ENCODE measurements at regions not wholly inside any gene's neighbourhood (a gene's known extent, or its start where the extent isn't known, plus 50 kb on each side); places are given as distances from the start of the nearest gene placed in this dataset.

GRCh38 chr5:104001136-104001535 lies 438.5 kb upstream of the NUDT12 start (continued):
- no peak for TF ChIP-seq ZNF8 (CRISPR knock-in tag; IDR thresholded peaks at IDR 0.05)
- no peak for TF ChIP-seq TOX (CRISPR knock-in tag; IDR thresholded peaks at IDR 0.05; ENCODE audit: borderline replicate concordance)
- no peak for TF ChIP-seq PPARA (CRISPR knock-in tag; IDR thresholded peaks at IDR 0.05; ENCODE audit: borderline replicate concordance)
- no peak for TF ChIP-seq RARB (CRISPR knock-in tag; IDR thresholded peaks at IDR 0.05)
- no peak for TF ChIP-seq ZFP30 (CRISPR knock-in tag; IDR thresholded peaks at IDR 0.05)
- TF ChIP-seq BACH2 (CRISPR knock-in tag; IDR thresholded peaks at IDR 0.05; ENCODE audit: borderline replicate concordance) = no peak

DNA sequence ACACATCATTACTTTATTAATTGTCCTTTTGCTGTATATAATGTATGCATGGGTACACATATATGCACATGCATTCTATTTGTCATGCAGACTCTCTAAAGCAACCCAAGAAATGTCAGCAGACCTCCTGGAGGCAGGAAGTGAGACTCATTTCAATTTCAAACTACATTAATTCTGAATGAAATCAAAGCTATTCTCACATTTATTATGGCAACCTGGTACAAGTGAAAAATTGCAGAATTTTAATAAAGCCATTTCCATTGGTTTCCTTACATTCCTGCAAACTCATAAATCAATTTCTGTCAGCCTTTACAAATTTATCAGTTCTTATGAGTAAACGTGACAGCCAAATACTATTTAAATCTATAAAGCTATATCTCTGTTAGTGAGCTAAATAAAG lies 430.4 kb upstream of the NUDT12 start:
- no peak for ATAC-seq
- TF ChIP-seq TOX (CRISPR knock-in tag; IDR thresholded peaks at IDR 0.05; ENCODE audit: borderline replicate concordance) (no peak), TCF4 (CRISPR knock-in tag; IDR thresholded peaks at IDR 0.05; ENCODE audit: borderline replicate concordance) (no peak), SNAI2 (CRISPR knock-in tag; IDR thresholded peaks at IDR 0.05) (no peak)

GRCh38 chr5:103990064-103990463 lies 427.5 kb upstream of the NUDT12 start:
- no peak for TF ChIP-seq CREB5 (CRISPR knock-in tag; IDR thresholded peaks at IDR 0.05; ENCODE audit: low read depth)
- TF ChIP-seq SNAI2 (CRISPR knock-in tag; IDR thresholded peaks at IDR 0.05) = no peak
- no peak for TF ChIP-seq ESRRG (CRISPR knock-in tag; IDR thresholded peaks at IDR 0.05)
- no peak for TF ChIP-seq TCF4 (CRISPR knock-in tag; IDR thresholded peaks at IDR 0.05; ENCODE audit: borderline replicate concordance)
- no peak for TF ChIP-seq ISL1 (CRISPR knock-in tag; IDR thresholded peaks at IDR 0.05)
- TF ChIP-seq TOX (CRISPR knock-in tag; IDR thresholded peaks at IDR 0.05; ENCODE audit: borderline replicate concordance) = no peak
- TF ChIP-seq, protein P1, sequence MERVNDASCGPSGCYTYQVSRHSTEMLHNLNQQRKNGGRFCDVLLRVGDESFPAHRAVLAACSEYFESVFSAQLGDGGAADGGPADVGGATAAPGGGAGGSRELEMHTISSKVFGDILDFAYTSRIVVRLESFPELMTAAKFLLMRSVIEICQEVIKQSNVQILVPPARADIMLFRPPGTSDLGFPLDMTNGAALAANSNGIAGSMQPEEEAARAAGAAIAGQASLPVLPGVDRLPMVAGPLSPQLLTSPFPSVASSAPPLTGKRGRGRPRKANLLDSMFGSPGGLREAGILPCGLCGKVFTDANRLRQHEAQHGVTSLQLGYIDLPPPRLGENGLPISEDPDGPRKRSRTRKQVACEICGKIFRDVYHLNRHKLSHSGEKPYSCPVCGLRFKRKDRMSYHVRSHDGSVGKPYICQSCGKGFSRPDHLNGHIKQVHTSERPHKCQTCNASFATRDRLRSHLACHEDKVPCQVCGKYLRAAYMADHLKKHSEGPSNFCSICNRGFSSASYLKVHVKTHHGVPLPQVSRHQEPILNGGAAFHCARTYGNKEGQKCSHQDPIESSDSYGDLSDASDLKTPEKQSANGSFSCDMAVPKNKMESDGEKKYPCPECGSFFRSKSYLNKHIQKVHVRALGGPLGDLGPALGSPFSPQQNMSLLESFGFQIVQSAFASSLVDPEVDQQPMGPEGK (CRISPR knock-in tag; IDR thresholded peaks at IDR 0.05; ENCODE audit: borderline replicate concordance) = no peak
- no peak for TF ChIP-seq POU6F1 (CRISPR knock-in tag; IDR thresholded peaks at IDR 0.05; ENCODE audit: borderline replicate concordance, low read depth)
- TF ChIP-seq TSHZ2 (CRISPR knock-in tag; IDR thresholded peaks at IDR 0.05) = no peak
- TF ChIP-seq ZC3H10 (CRISPR knock-in tag; IDR thresholded peaks at IDR 0.05) = no peak
- TF ChIP-seq GLIS3 (CRISPR knock-in tag; IDR thresholded peaks at IDR 0.05) = no peak
- no peak for TF ChIP-seq ZNF70 (CRISPR knock-in tag; IDR thresholded peaks at IDR 0.05)
- TF ChIP-seq OSR1 (CRISPR knock-in tag; IDR thresholded peaks at IDR 0.05) = no peak
- TF ChIP-seq CSRNP3 (CRISPR knock-in tag; IDR thresholded peaks at IDR 0.05) = no peak
- TF ChIP-seq BACH2 (CRISPR knock-in tag; IDR thresholded peaks at IDR 0.05; ENCODE audit: borderline replicate concordance) = no peak
- TF ChIP-seq RARB (CRISPR knock-in tag; IDR thresholded peaks at IDR 0.05) = no peak
- no peak for TF ChIP-seq ARNTL (CRISPR knock-in tag; IDR thresholded peaks at IDR 0.05; ENCODE audit: borderline replicate concordance, low read depth)
- no peak for TF ChIP-seq CSDC2 (CRISPR knock-in tag; IDR thresholded peaks at IDR 0.05)

More at GRCh38 chr5:103990064-103990463, 427.5 kb upstream of the NUDT12 start:
- ATAC-seq = no peak
